Mucosa of gallbladder (tissue), 1 donor: ENCODE measurements at regions not wholly inside any gene's neighbourhood (a gene's known extent, or its start where the extent isn't known, plus 50 kb on each side); places are given as distances from the start of the nearest gene placed in this dataset.
"Not testable (repeated sequence)": the region's sequence is repeated elsewhere in the genome, so short reads cannot be mapped to it uniquely, and the experiment has no call there.

ENCODE experiments used
- DNase-seq: peaks from one replicate; pipeline ENCODE4 v3.0.0-alpha.2; 2020; ENCODE audit warnings: low spot score
- donor health status: DM: no; HTN: no; CAD: no.

DNA sequence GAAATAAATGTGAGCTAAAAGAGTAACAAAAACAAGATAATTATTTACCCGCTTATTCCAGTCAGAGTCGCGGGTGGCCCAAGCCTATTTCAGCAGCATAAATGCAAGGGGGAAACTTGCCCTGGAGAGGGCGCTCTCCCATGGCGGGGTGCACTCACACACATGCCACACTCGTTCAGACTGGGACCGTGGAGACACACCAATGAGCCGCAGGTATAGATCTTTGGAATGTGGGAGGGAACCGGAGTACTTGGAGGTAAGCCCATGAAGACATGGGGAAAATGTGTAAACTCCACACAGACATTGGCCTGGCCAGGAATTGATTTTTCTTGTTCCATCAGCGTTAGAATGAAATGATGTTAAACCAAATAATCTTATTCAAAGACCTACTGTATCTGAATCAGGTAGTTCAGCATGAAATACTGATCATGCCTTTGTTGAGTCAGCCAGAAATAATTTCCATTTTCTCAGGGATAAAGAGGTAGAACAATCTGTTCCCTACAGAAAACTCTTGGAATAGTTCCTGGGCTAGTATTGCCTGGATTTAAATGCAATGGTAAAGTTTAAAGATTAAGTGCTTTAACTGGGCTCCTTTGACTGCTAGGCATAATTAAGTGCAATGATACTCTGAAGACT lies 191.5 kb downstream of the MCHR2 start:
- DNase-seq, result peak; percentile 77

DNA sequence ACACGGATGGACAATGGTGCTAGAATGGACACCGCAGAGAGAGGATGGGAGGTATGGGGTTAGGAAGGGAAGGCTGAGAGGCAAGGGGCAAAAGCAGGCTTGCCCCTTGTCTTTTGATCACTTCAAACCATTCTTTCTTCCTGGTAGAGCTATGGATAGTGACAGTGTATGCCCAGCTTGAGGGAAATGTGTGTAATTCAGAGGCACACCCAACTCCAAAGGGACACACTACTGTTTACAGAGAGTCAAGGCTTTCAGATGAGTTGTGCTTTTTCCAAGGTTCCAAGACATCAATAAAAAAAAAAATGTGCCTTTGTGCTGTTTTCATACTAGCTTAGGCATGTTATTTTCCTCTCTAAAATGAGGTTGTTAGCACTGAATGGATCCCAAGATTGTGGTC lies 185.0 kb downstream of the MCHR2 start:
- no peak for DNase-seq

- DNase-seq, result no peak
These were observed 183.7 kb downstream of the MCHR2 start for GRCh38 chr6:99810295-99810694.

- DNase-seq, result no peak
These were observed 182.9 kb downstream of the MCHR2 start for GRCh38 chr6:99810942-99811620.

GRCh38 chr6:99811636-99812035 lies 182.4 kb downstream of the MCHR2 start:
- DNase-seq, result no peak

GRCh38 chr6:99813565-99813964 lies 180.5 kb downstream of the MCHR2 start:
- DNase-seq, result no peak

DNA sequence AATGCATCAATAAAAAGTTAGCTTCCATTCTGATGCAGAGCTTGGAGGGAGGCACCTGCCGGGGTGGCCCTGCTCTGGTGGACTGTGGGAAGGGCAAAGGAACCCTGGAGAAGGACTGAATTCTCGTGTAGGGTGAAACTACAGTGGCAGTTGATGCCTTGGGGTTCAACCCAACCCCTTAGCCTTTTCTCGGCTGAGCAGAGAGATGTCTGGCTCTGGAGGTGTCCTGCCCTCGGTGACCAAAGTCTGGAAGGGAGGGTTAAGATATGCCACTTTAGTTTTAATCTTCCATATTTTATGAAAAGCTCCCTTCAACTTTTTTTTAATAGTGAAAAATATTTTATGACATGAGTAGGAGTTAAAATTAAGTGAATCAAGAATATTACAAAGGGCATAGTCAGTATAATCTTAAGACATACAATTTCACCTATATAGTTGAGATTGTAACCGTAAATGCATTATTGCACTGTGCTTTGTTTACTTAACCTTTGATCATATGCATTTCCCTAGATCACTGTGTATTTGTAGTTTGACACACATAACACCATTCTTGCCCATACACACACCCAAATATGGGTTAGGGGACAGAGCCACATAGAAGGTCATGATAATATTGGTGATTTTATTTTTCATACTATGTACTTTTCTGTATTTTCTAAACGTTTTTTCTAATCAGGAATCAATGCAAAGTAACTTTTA lies 179.6 kb downstream of the MCHR2 start:
- no peak for DNase-seq

GRCh38 chr6:99816795-99817194 lies 177.2 kb downstream of the MCHR2 start:
- no peak for DNase-seq

DNA sequence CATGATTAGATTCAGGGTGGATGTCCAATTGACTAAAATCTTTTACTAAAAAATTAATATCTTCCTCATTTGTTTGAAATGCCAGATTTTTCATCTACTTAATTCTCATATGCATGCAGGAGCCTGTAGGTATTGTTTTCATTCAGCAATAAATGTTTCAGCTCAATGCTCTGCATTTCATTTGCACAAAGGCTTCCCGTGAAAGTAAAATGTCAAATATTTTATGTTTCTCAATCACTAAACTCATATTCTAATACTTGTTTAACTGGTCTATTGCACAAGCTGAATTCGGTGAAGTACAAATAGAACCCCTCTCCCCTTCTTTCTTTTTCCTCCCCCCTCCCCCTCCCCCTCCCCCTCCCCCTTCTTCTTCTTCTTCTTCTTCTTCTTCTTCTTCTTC lies 175.9 kb downstream of the MCHR2 start:
- no peak for DNase-seq

- no peak for DNase-seq
These were observed 174.2 kb downstream of the MCHR2 start for GRCh38 chr6:99819853-99820252.

DNA sequence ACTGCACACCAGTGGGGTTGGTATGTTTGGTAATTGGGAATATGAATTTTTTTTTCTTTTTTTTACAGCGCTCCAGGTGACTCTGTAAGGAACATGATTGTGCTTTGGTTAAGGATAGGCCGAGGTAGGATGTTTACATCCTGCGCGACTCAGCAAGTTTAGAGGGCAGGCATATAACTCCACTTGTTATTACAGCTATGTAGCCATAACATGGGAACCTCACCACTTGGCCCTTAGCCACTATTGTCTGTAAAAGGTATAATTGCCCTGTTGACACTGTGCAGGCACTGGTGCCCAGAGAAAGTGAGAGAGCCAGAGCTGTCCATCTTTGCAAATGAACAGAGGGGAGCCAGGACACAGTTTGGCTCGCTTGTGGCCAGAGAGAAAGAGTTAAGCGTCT lies 172.9 kb downstream of the MCHR2 start:
- DNase-seq, result no peak

- DNase-seq, result peak; percentile 36
These were observed 171.1 kb downstream of the MCHR2 start for GRCh38 chr6:99822741-99823512.

DNA sequence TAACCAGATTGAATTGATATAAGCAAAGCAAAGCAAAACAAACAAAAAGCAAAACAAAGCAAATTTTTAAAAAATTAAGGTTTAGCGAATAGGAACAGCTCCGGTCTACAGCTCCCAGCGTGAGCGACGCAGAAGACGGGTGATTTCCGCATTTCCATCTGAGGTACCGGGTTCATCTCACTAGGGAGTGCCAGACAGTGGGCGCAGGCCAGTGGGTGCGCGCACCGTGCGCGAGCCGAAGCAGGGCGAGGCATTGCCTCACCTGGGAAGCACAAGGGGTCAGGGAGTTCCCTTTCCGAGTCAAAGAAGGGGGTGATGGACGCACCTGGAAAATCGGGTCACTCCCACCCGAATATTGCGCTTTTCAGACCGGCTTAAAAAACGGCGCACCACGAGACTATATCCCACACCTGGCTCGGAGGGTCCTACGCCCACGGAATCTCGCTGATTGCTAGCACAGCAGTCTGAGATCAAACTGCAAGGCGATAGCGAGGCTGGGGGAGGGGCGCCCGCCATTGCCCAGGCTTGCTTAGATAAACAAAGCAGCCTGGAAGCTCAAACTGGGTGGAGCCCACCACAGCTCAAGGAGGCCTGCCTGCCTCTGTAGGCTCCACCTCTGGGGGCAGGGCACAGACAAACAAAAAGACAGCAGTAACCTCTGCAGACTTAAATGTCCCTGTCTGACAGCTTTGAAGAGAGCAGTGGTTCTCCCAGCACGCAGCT lies 170.3 kb downstream of the MCHR2 start:
- DNase-seq, result not testable (repeated sequence)

DNA sequence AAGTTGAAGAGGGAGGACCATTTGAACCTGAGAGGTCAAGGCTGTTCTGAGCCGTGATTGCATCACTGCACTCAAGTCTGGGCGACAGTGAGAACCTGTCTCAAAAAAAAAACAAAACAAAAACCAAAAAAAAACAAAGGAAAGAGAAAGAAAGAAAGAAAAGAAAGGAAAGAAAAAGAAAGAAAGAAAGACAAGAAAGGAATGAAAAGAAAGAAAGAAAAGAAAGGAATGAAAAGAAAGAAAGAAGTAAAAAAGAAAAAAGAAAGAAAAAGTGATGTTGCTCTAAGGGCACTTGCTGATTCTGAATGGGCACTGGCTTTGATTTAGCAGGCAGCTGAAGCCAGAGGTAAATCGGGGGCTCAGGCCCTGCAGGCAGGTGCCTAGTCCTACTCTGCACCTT lies 161.0 kb downstream of the MCHR2 start:
- no peak for DNase-seq

GRCh38 chr6:99836471-99836870 lies 157.6 kb downstream of the MCHR2 start:
- no peak for DNase-seq

DNA sequence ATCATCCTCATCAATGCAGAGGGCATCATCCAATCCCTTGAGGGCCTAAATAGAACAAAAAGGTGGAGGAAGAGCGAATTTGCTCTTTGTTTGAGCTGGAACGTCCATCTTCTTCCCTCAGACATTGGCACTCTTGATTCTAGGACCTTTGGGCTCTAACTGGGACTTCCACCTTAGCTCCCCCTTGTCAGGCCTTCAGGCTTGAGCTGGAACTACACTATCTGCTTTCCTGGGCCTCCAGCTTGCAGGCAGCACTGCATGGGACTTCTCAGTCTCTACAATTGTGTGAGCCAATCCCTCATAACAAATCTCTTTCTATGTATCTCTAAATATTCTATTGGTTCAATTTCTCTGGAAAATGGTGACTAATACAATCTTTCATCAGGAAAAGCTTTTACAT lies 155.4 kb downstream of the MCHR2 start:
- no peak for DNase-seq

- DNase-seq, result no peak
These were observed 152.7 kb downstream of the MCHR2 start for GRCh38 chr6:99841297-99841696.

GRCh38 chr6:99846006-99846405 lies 148.0 kb downstream of the MCHR2 start:
- DNase-seq, result no peak

- no peak for DNase-seq
These were observed 143.2 kb downstream of the MCHR2 start for GRCh38 chr6:99850841-99851240.

DNA sequence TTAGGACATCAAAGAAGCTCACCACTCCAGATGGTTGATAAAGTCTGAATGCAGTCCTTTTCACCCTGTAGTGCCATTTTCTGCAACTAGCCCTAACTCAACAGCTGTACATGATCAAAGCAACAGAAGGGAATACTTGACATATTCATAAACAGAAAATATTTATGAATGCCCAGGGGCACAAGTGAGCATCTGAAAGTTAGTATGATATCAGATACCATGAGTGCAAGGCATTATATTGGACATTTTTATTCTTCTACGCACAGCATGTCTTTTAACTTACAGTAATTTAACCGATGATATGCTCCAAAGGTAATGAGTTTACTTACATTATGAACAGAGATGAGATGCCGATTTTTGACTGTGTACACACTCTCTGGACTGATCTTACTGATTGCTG lies 142.0 kb downstream of the MCHR2 start:
- DNase-seq, result no peak

GRCh38 chr6:99867026-99867425 lies 127.0 kb downstream of the MCHR2 start:
- DNase-seq, result no peak
